ENCODE measurements at regions not wholly inside any gene's neighbourhood (a gene's known extent, or its start where the extent isn't known, plus 50 kb on each side); places are given as distances from the start of the nearest gene placed in this dataset.

GRCh38 chr15:72838311-72838731, 54.8 kb upstream of the ADPGK start:
- intact Hi-C loops (cut with micrococcal nuclease), result no loop called here

DNA sequence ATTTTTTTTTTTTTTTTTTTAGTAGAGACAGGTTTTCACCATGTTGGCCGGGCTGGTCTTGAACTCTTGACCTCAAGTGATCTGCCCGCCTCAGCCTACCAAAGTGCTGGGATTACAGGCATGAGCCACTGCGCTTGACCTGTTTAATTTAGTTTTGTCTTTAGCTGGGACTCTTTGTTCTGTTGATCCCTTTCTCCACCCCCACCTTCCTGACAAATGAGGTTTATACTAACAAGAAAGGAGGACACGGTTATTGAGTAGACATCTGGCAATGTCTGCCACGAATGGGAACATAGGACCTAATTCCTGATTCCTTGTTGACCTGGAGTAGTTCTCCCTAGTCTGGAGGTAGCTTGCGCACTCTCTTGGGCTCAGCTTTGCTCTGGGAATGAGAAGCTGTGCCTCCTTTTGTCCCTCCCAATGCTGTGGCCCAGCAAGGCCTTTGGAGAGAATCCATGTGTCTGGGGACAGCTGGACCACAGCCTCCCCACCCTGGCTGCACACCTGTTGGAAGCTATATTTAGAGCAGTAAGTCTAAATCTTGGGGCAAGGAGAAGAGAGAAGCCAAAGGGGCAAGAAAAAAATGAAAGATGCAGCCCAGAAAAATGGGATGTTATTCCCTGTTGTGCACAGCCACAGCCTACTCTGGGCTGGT, 53.2 kb upstream of the ADPGK start:
- intact Hi-C loops (cut with micrococcal nuclease), result no loop called here

- intact Hi-C loops (cut with micrococcal nuclease), result no loop called here
These were observed 51.8 kb upstream of the ADPGK start for GRCh38 chr15:72835294-72835890.

- intact Hi-C loops (cut with micrococcal nuclease), result no loop called here
These were observed 50.0 kb upstream of the ADPGK start for GRCh38 chr15:72833561-72833960.

All from T-helper 1 cell treated with Interleukin-12 subunit alpha and Interleukin-12 subunit beta and Interleukin-4 antibody, amounts not matched to agents 30 ng/mL and 1 ng/mL, for 36 hours (primary cell).